H9 (cell line): ENCODE measurements at regions not wholly inside any gene's neighbourhood (a gene's known extent, or its start where the extent isn't known, plus 50 kb on each side); places are given as distances from the start of the nearest gene placed in this dataset.

Experiments
- DNase-seq: peaks from one replicate; pipeline ENCODE4 v3.0.0-alpha.2; 2017
- H2AFZ ChIP-seq: one replicate; pipeline ENCODE4 v1.6.1; 2013; ENCODE audit warnings: mild to moderate bottlenecking, low read length, control low read depth, moderate library complexity
- H2AK5ac ChIP-seq: 2 replicates; pipeline ENCODE4 v1.6.1; 2013; ENCODE audit warnings: low read length, control low read depth, mixed read lengths; ENCODE audit not compliant: insufficient read length
- H2BK120ac ChIP-seq: one replicate; pipeline ENCODE4 v1.6.1; 2013; ENCODE audit warnings: low read depth, mild to moderate bottlenecking, low read length, control low read depth, inconsistent platforms; ENCODE audit not compliant: poor library complexity, severe bottlenecking
- H2BK12ac ChIP-seq: 2 replicates; pipeline ENCODE4 v1.6.1; 2013; ENCODE audit warnings: low read length, control low read depth, mixed read lengths, low read depth; ENCODE audit not compliant: insufficient read length
- H2BK15ac ChIP-seq: 2 replicates; pipeline ENCODE4 v1.6.1; 2013; ENCODE audit warnings: low read depth, low read length, control low read depth
- H2BK20ac ChIP-seq: one replicate; pipeline ENCODE4 v1.6.1; 2013; ENCODE audit warnings: low read depth, mild to moderate bottlenecking, low read length, control low read depth, inconsistent platforms; ENCODE audit not compliant: poor library complexity, severe bottlenecking
- H2BK5ac ChIP-seq: 2 replicates; pipeline ENCODE4 v1.6.1; 2013; ENCODE audit warnings: low read length, control low read depth, mixed read lengths; ENCODE audit not compliant: insufficient read length
- H3K14ac ChIP-seq: 2 replicates; pipeline ENCODE4 v1.6.1; 2013; ENCODE audit warnings: low read length, control low read depth; ENCODE audit not compliant: insufficient read depth
- H3K18ac ChIP-seq: 2 replicates; pipeline ENCODE4 v1.6.1; 2013; ENCODE audit warnings: low read depth, mild to moderate bottlenecking, mixed read lengths, low read length, control low read depth; ENCODE audit not compliant: insufficient read length
- H3K23ac ChIP-seq: 2 replicates; pipeline ENCODE4 v1.6.1; 2013; ENCODE audit warnings: low read length, control low read depth, mixed read lengths, low read depth; ENCODE audit not compliant: insufficient read length
- H3K23me2 ChIP-seq: 2 replicates; pipeline ENCODE4 v1.6.1; 2013; ENCODE audit warnings: low read depth, mild to moderate bottlenecking, mixed read lengths, low read length, control low read depth; ENCODE audit not compliant: insufficient read length, poor library complexity, severe bottlenecking
- H3K27ac ChIP-seq: 2 replicates; pipeline ENCODE4 v1.5.1; 2013; ENCODE audit warnings: low read length, control low read depth, mixed read lengths, low read depth; ENCODE audit not compliant: insufficient read length
- H3K27me3 ChIP-seq: 2 replicates; pipeline ENCODE4 v1.6.1; 2013; ENCODE audit warnings: low read length, control low read depth, inconsistent platforms; ENCODE audit not compliant: insufficient read depth
- H3K4ac ChIP-seq: 2 replicates; pipeline ENCODE4 v1.6.1; 2013; ENCODE audit warnings: low read depth, mild to moderate bottlenecking, control low read depth, inconsistent platforms, low read length, moderate library complexity
- H3K4me1 ChIP-seq: 2 replicates; pipeline ENCODE4 v1.6.1; 2013; ENCODE audit warnings: low read length, control low read depth, inconsistent platforms; ENCODE audit not compliant: insufficient read depth
- H3K4me2 ChIP-seq: 2 replicates; pipeline ENCODE4 v1.6.1; 2013; ENCODE audit warnings: low read length, control low read depth, mixed read lengths; ENCODE audit not compliant: insufficient read length, insufficient read depth
- H3K56ac ChIP-seq: 2 replicates; pipeline ENCODE4 v1.6.1; 2013; ENCODE audit warnings: low read depth, mild to moderate bottlenecking, mixed read lengths, low read length, control low read depth; ENCODE audit not compliant: insufficient read length
- H3K79me1 ChIP-seq: 2 replicates; pipeline ENCODE4 v1.6.1; 2013; ENCODE audit warnings: low read depth, mild to moderate bottlenecking, moderate library complexity, low read length, control low read depth, inconsistent platforms; ENCODE audit not compliant: insufficient read depth, poor library complexity, severe bottlenecking
- H3K79me2 ChIP-seq: 2 replicates; pipeline ENCODE4 v1.6.1; 2013; ENCODE audit warnings: low read length, control low read depth, inconsistent platforms; ENCODE audit not compliant: insufficient read depth
- H3K9ac ChIP-seq: 2 replicates; pipeline ENCODE4 v1.6.1; 2013; ENCODE audit warnings: low read length, control low read depth, mixed read lengths; ENCODE audit not compliant: insufficient read length; ENCODE audit errors: extremely low read depth
- H3K9me3 ChIP-seq: one replicate; pipeline ENCODE4 v1.6.1; 2013; ENCODE audit warnings: low read depth, low read length, inconsistent platforms; ENCODE audit not compliant: control insufficient read depth
- H3T11ph ChIP-seq: one replicate; pipeline ENCODE4 v1.6.1; 2013; ENCODE audit warnings: mild to moderate bottlenecking, low read length, control low read depth, inconsistent platforms
- H4K20me1 ChIP-seq: one replicate; pipeline ENCODE4 v1.6.1; 2013; ENCODE audit not compliant: control insufficient read depth, insufficient read length, insufficient read depth
- H4K5ac ChIP-seq: 2 replicates; pipeline ENCODE4 v1.6.1; 2013; ENCODE audit warnings: low read depth, mild to moderate bottlenecking, mixed read lengths, low read length, control low read depth; ENCODE audit not compliant: insufficient read length
- H4K8ac ChIP-seq: replicated peaks from 2 replicates; pipeline ENCODE4 v1.6.1; 2013; ENCODE audit warnings: low read length, control low read depth, mixed read lengths, low read depth; ENCODE audit not compliant: insufficient read length
- H4K91ac ChIP-seq: 2 replicates; pipeline ENCODE4 v1.6.1; 2013; ENCODE audit warnings: low read depth, mild to moderate bottlenecking, moderate library complexity, mixed read lengths, low read length, control low read depth; ENCODE audit not compliant: insufficient read length
- H3K27ac Mint-ChIP-seq, 3 experiments: 2 replicates in 2 of 3; 3 replicates in 1 of 3; pipeline ENCODE4 v1.8.0; 2020 to 2021; ENCODE audit warnings: mixed read lengths in 3 of 3, mild to moderate bottlenecking in 1 of 3, moderate library complexity in 1 of 3
- H3K27me3 Mint-ChIP-seq: 2 replicates; pipeline ENCODE4 v1.8.0; 2021; ENCODE audit warnings: low read depth, mild to moderate bottlenecking, moderate library complexity, mixed read lengths
- H3K36me3 Mint-ChIP-seq, 3 experiments: 2 replicates in 2 of 3; 3 replicates in 1 of 3; pipeline ENCODE4 v1.8.0; 2020 to 2021; ENCODE audit warnings: low read depth in 3 of 3, mixed read lengths in 3 of 3; ENCODE audit not compliant: insufficient read depth in 1 of 3
- H3K4me1 Mint-ChIP-seq, 2 experiments: 2 replicates each; pipeline ENCODE4 v1.8.0; 2020; ENCODE audit warnings: mixed read lengths in 2 of 2
- H3K4me3 Mint-ChIP-seq, 2 experiments: 2 replicates in 1 of 2; 3 replicates in 1 of 2; pipeline ENCODE4 v1.8.0; 2020 to 2021; ENCODE audit warnings: mild to moderate bottlenecking in 2 of 2, mixed read lengths in 2 of 2, moderate library complexity in 1 of 2
- H3K9me3 Mint-ChIP-seq, 2 experiments: 2 replicates in 1 of 2; 3 replicates in 1 of 2; pipeline ENCODE4 v1.8.0; 2020; ENCODE audit warnings: mild to moderate bottlenecking in 2 of 2, mixed read lengths in 2 of 2, moderate library complexity in 1 of 2
- CTCF ChIP-seq: fragments of 200-600 bp; sonication (generic); conservative IDR thresholded peaks from 3 replicates; pipeline ENCODE4 v1.8.0; 2021; ENCODE audit warnings: antibody characterized with exemption, mild to moderate bottlenecking
- WGBS: extraction: QIAGEN DNeasy Blood & Tissue Kit; methylation state at CpG from one replicate; pipeline ENCODE4 v1.1.7; 2013; ENCODE audit warnings: missing lambda C conversion rate, low lambda C conversion rate, mixed read lengths; ENCODE audit not compliant: insufficient read length; ENCODE audit errors: extremely low coverage; 5-methylcytosine and 5-hydroxymethylcytosine counted together

GRCh38 chr1:222946436-222946835 lies 131.6 kb downstream of the DISP1 start:
- Histone ChIP-seq H3T11ph (no peak overlapping the region), H2AK5ac (no peak overlapping the region), H3K18ac (no peak overlapping the region), H3K79me2 (no peaks in the 10 kb centered on the region), H4K91ac (no peak overlapping the region), H3K79me1 (no peaks in the 10 kb centered on the region), H3K14ac (no peak overlapping the region), H4K8ac (no peak overlapping the region), H3K23me2 (no peaks in the 10 kb centered on the region), H3K4me1 (no peaks in the 10 kb centered on the region), H2AFZ (no peak overlapping the region), H3K9me3 (no peaks in the 10 kb centered on the region), H3K27ac (no peak overlapping the region), H3K27me3 (no peaks in the 10 kb centered on the region), H4K5ac (no peak overlapping the region), H2BK15ac (no peak overlapping the region), H2BK120ac (no peak overlapping the region), H3K56ac (no peak overlapping the region), H4K20me1 (no peaks in the 10 kb centered on the region), H3K4ac (no peak overlapping the region), H3K23ac (no peak overlapping the region), H3K4me2 (no peak overlapping the region), H2BK20ac (no peak overlapping the region), H2BK12ac (no peak overlapping the region), H3K9ac (no peak overlapping the region), H2BK5ac (no peak overlapping the region)
- peaks cover 5 to 11% of the 10 kb centered on the region in 2 experiments for H3K4me1 Mint-ChIP-seq
- no peaks in the 10 kb centered on the region; the same call in 1 of the 2 replicates for H3K27me3 Mint-ChIP-seq
- TF ChIP-seq CTCF, result no peak
- no peaks in the 10 kb centered on the region for H3K9me3 Mint-ChIP-seq
- H3K36me3 Mint-ChIP-seq, result peaks cover 0 to 14% (median 2%) of the 10 kb centered on the region in 3 experiments; a peak in 3 of 7 replicates
- WGBS, result no CpG with 5 or more reads among the region's 1 CpG
- no peak for DNase-seq
- H3K4me3 Mint-ChIP-seq, result no peak overlapping the region
- H3K27ac Mint-ChIP-seq, result no peak overlapping the region
